GM12878 (cell line): ENCODE measurements at regions not wholly inside any gene's neighbourhood (a gene's known extent, or its start where the extent isn't known, plus 50 kb on each side); places are given as distances from the start of the nearest gene placed in this dataset.

ENCODE experiments used
- ATAC-seq: fragments of 200-7000 bp; cut with Tn5 transposase; 3 replicates; pipeline ENCODE4 v1.9.1; 2020; ENCODE audit warnings: mild to moderate bottlenecking, moderate library complexity
- BruUV-seq: library from RNA; stranded (reverse); fragments of 400-500 nt; replicated peaks from 2 replicates; lab custom pipeline; 2021; lab: Mats Ljungman, UMichigan
- CTCF ChIA-PET: fragments of 300-600 bp; sonication (Branson Sonifier 250); formaldehyde crosslinking; extraction: SDS; loops from one replicate; lab custom pipeline; 2021; ENCODE audit warnings: inconsistent platforms; lab: Yijun Ruan, JAX
- POLR2A ChIA-PET: fragments of 350-600 bp; formaldehyde crosslinking; extraction: SDS; loops from one replicate; lab custom pipeline; 2021; ENCODE audit warnings: inconsistent platforms; lab: Charles Lee
- RAD21 ChIA-PET: fragments of 300-600 bp; sonication (Branson Sonifier 250); formaldehyde crosslinking; loops from one replicate; lab custom pipeline; 2023; ENCODE audit warnings: antibody characterized with exemption; ENCODE audit not compliant: unreplicated experiment; lab: Charles Lee
- SMC1A ChIA-PET: fragments of 300-600 bp; sonication (Branson Sonifier 250); formaldehyde crosslinking; loops from one replicate; lab custom pipeline; 2023; ENCODE audit not compliant: unreplicated experiment, uncharacterized antibody; lab: Charles Lee
- DNase-seq: peaks from one replicate; pipeline ENCODE4 v3.0.0-alpha.2; 2011; ENCODE audit warnings: low read depth, low spot score
- FAIRE-seq: peaks from 3 replicates; lab custom pipeline; 2011; peaks lifted over from hg19 to GRCh38; lab: Jason Lieb, UNC
- H2AFZ ChIP-seq: 2 replicates; pipeline ENCODE4 v1.6.0; 2011; ENCODE audit warnings: low read depth, low read length, control low read depth; ENCODE audit not compliant: control insufficient read depth
- H3K27ac ChIP-seq: 2 replicates; pipeline ENCODE4 v1.5.1; 2011; ENCODE audit warnings: control low read depth; ENCODE audit not compliant: control insufficient read depth, insufficient read depth
- H3K27me3 ChIP-seq, 2 experiments: replicated peaks in 1 of 2; 2 replicates each; pipeline versions ENCODE4 v1.6.0 to v1.6.1; 2011; ENCODE audit warnings: low read length in 1 of 2; ENCODE audit not compliant: control insufficient read depth in 2 of 2, insufficient read depth in 2 of 2
- H3K36me3 ChIP-seq, 2 experiments: 2 replicates each; pipeline ENCODE4 v1.5.1; 2011; ENCODE audit warnings: low read length in 1 of 2; ENCODE audit not compliant: control insufficient read depth in 2 of 2, insufficient read depth in 2 of 2
- H3K4me1 ChIP-seq: 2 replicates; pipeline ENCODE4 v1.6.1; 2011; ENCODE audit warnings: mild to moderate bottlenecking, low read length, moderate library complexity, mixed read lengths; ENCODE audit not compliant: control insufficient read depth, insufficient read depth
- H3K4me2 ChIP-seq: 2 replicates; pipeline ENCODE4 v1.6.0; 2011; ENCODE audit warnings: control low read depth; ENCODE audit not compliant: control insufficient read depth, insufficient read depth
- H3K4me3 ChIP-seq: fragments of 200-600 bp; sonication (generic); 2 replicates; pipeline ENCODE4 v1.5.1; 2016
- H3K79me2 ChIP-seq: 2 replicates; pipeline ENCODE4 v1.6.0; 2011; ENCODE audit warnings: low read length; ENCODE audit not compliant: control insufficient read depth, insufficient read depth
- H3K9ac ChIP-seq: 2 replicates; pipeline ENCODE4 v1.8.0; 2011; ENCODE audit warnings: low read length, control low read depth, mixed read lengths; ENCODE audit not compliant: control insufficient read depth, insufficient read depth
- H3K9me3 ChIP-seq: replicated peaks from 3 replicates; pipeline ENCODE4 v1.5.1; 2011; ENCODE audit warnings: mild to moderate bottlenecking, low read length; ENCODE audit not compliant: control insufficient read depth, insufficient read depth
- H4K20me1 ChIP-seq: 2 replicates; pipeline ENCODE4 v1.6.0; 2011; ENCODE audit not compliant: control insufficient read depth, insufficient read depth
- CBX3 ChIP-seq: fragments of 200-600 bp; sonication (generic); IDR thresholded peaks from 2 replicates; pipeline ENCODE4 v1.6.1; 2016; ENCODE audit warnings: low read depth, borderline replicate concordance
- CHD2 ChIP-seq: IDR thresholded peaks from 2 replicates; pipeline ENCODE4 v1.6.1; 2011; ENCODE audit warnings: low read depth, low read length, improper control_type of control experiment, borderline replicate concordance
- ETV6 ChIP-seq, 2 experiments: fragments of 450-650 bp in 1 of 2; IDR thresholded peaks in 1 of 2; conservative IDR thresholded peaks in 1 of 2; 2 replicates each; pipeline ENCODE4 v1.6.1; 2014; ENCODE audit warnings: antibody characterized with exemption in 1 of 2, borderline replicate concordance in 1 of 2, low read depth in 1 of 2, mild to moderate bottlenecking in 1 of 2, moderate library complexity in 1 of 2
- JUNB ChIP-seq: IDR thresholded peaks from 2 replicates; pipeline ENCODE4 v1.6.1; 2016; ENCODE audit warnings: antibody characterized with exemption, mild to moderate bottlenecking
- NBN ChIP-seq: fragments of 450-650 bp; IDR thresholded peaks from 2 replicates; pipeline ENCODE4 v1.6.1; 2016
- SPI1 ChIP-seq: IDR thresholded peaks from 2 replicates; pipeline ENCODE4 v1.6.1; 2011; ENCODE audit warnings: low read depth, mild to moderate bottlenecking, low read length, moderate library complexity, borderline replicate concordance; ENCODE audit not compliant: insufficient read depth
- ZSCAN29 ChIP-seq: fragments of 450-650 bp; IDR thresholded peaks from 2 replicates; pipeline ENCODE4 v1.6.1; 2017; ENCODE audit warnings: mild to moderate bottlenecking, moderate library complexity
- WGBS: methylation state at CpG from one replicate; pipeline ENCODE4 v1.1.6; 2016; ENCODE audit warnings: low lambda C conversion rate; ENCODE audit not compliant: insufficient replicate concordance, insufficient coverage; ENCODE audit errors: missing lambda C conversion rate; 5-methylcytosine and 5-hydroxymethylcytosine counted together
- in situ Hi-C: fragments of 300-500 bp; cut with MboI; formaldehyde crosslinking; loops from 9 replicates; pipeline ENCODE4 v1.14.3; 2018; ENCODE audit warnings: mixed read lengths
- intact Hi-C: fragments of 100-400 bp; cut with micrococcal nuclease; formaldehyde crosslinking; loops from one replicate; pipeline ENCODE4 v1.14.2; 2022; ENCODE audit not compliant: unreplicated experiment
- TF ChIP-seq, protein P1 (sequence below): fragments of 450-650 bp; IDR thresholded peaks from 2 replicates; pipeline ENCODE4 v1.6.1; 2017; ENCODE audit warnings: mild to moderate bottlenecking, moderate library complexity

DNA sequence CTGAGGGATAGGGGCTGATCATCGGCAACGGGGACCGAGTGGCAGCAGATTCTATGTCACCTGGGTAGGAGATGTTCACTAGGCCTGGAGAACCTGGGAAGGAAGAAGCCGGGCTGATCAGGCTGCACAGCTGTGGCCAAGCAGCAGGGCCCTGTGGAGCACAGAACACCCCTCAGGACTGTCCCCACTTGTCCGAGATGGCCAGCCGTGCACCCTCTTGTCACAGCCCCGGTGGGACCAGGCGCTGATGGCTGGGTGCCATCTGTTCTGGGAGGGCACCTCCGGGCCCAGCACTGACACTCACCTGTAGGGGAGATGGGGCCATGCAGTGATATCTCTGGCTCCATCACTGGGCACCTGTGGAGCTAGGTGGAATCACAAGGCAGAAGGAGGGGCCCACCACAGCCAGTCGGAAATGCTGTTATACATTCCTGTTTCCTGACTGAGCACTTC is 217.9 kb upstream of the RAB6C start:
- Histone ChIP-seq H3K27ac (no peak overlapping the region), H3K9me3 (no peaks in the 10 kb centered on the region), H3K79me2 (no peaks in the 10 kb centered on the region), H3K36me3 (no peaks in the 10 kb centered on the region), H2AFZ (no peak overlapping the region), H3K4me2 (no peak overlapping the region), H4K20me1 (no peaks in the 10 kb centered on the region), H3K27me3 (no peaks in the 10 kb centered on the region; a peak in 2 of 4 replicates), H3K4me3 (no peak overlapping the region), H3K9ac (no peak overlapping the region), H3K4me1 (no peaks in the 10 kb centered on the region)
- no TSS peak for BruUV-seq
- FAIRE-seq, result no peak
- TF ChIP-seq, protein P1, sequence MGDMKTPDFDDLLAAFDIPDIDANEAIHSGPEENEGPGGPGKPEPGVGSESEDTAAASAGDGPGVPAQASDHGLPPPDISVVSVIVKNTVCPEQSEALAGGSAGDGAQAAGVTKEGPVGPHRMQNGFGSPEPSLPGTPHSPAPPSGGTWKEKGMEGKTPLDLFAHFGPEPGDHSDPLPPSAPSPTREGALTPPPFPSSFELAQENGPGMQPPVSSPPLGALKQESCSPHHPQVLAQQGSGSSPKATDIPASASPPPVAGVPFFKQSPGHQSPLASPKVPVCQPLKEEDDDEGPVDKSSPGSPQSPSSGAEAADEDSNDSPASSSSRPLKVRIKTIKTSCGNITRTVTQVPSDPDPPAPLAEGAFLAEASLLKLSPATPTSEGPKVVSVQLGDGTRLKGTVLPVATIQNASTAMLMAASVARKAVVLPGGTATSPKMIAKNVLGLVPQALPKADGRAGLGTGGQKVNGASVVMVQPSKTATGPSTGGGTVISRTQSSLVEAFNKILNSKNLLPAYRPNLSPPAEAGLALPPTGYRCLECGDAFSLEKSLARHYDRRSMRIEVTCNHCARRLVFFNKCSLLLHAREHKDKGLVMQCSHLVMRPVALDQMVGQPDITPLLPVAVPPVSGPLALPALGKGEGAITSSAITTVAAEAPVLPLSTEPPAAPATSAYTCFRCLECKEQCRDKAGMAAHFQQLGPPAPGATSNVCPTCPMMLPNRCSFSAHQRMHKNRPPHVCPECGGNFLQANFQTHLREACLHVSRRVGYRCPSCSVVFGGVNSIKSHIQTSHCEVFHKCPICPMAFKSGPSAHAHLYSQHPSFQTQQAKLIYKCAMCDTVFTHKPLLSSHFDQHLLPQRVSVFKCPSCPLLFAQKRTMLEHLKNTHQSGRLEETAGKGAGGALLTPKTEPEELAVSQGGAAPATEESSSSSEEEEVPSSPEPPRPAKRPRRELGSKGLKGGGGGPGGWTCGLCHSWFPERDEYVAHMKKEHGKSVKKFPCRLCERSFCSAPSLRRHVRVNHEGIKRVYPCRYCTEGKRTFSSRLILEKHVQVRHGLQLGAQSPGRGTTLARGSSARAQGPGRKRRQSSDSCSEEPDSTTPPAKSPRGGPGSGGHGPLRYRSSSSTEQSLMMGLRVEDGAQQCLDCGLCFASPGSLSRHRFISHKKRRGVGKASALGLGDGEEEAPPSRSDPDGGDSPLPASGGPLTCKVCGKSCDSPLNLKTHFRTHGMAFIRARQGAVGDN, result no peak
- TF ChIP-seq CHD2 (no peak), NBN (no peak), SPI1 (no peak), CBX3 (no peak), JUNB (no peak), ETV6 (conservative IDR thresholded peaks at IDR 0.05 in 1 of 2, IDR thresholded peaks at IDR 0.05 in 1 of 2; ENCODE audit: borderline replicate concordance in 1 of 2, low read depth in 1 of 2) (no peak), ZSCAN29 (no peak)
- ChIA-PET POLR2A (no interaction called here), RAD21 (no interaction called here), SMC1A (no interaction called here), CTCF (no interaction called here)
- DNase-seq, result no peak
- intact Hi-C loops, result no loop called here
- in situ Hi-C loops, result no loop called here
- no peak for ATAC-seq
- WGBS, result 34% methylated on average over 10 of the region's 10 CpGs
